GDM1 (cell line): ENCODE measurements at regions not wholly inside any gene's neighbourhood (a gene's known extent, or its start where the extent isn't known, plus 50 kb on each side); places are given as distances from the start of the nearest gene placed in this dataset.
"Not testable (repeated sequence)": the region's sequence is repeated elsewhere in the genome, so short reads cannot be mapped to it uniquely, and the experiment has no call there.

Experiments
- DNase-seq: peaks from one replicate; lab custom pipeline; 2025; lab: John Stamatoyannopoulos, UW

DNA sequence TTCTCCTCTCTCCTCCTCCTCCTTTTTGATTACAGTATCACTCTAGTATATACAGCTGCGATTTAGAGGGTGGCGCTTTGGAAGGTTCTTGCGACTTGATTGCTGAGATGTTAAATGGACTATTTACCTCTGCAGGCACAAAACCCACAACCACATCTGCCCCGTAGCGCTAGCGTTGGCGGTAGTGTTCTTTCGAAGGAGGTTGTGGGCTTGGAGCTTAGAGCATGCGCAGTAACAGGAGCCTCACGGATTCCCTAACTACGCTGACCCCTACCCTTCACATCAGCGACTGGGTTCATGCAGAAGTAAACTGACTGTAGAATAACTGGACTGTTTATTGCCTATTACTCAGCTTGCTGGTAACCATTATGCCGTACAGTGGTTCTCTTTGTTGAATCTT, 58.0 kb downstream of the CGGBP1 start:
- DNase-seq, result no peak

DNA sequence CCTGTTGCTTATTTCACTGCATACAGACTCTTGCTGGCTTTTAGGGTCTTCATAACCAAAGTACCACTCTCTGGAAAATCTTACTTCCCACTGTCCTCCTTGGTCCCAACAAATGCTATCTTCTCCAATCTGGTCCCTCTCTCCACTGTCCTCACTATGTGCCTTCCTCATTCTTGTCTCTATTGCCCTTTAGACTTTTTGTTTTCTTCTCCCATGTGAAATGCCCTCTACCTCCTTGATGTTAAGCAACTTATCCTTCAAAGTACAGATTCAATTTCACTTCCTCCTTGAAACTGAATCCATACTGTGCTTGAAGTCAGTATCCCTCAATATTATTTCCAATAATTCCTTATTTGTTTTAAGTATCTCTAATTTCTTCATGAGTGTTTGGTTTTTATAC, 60.8 kb downstream of the CGGBP1 start:
- no peak for DNase-seq

DNA sequence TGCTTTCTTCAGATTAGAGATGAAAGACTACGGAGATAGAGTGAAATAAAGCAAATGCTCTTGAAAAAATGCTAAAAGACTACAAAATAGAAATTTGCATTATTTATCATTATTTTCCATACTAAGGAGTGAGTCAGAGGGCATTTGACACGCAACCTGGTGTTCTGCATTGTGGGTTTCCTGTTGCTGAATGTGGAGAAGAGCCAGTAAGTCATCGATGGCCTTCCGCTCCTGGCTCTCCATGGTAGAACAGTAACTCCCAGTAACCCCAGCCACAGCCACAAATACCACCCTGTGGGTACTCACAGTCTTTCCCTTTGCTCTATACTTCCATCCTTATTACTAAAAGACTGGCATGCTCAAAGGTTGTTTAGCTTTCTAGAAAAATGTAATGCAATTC, 61.5 kb downstream of the CGGBP1 start:
- DNase-seq, result peak; percentile 80

DNA sequence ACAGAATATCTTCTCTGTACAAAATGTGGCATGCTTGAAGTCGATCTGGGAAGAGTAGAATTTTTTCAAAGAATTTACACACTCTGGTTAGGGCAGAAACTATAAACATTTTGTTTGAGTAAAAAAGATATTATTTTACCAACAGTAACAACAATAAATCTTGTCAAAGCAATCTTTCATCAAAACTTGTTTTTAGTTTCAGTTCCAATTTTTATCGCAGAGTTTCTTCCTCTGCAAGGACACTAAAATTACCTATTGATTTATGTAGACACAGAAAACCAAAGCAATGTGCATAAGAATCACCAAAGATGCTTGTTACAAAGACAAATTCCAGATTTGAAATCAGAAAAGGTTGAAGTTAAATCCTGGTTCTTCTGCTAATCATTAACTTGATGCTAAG, 61.9 kb downstream of the CGGBP1 start:
- DNase-seq, result no peak

DNA sequence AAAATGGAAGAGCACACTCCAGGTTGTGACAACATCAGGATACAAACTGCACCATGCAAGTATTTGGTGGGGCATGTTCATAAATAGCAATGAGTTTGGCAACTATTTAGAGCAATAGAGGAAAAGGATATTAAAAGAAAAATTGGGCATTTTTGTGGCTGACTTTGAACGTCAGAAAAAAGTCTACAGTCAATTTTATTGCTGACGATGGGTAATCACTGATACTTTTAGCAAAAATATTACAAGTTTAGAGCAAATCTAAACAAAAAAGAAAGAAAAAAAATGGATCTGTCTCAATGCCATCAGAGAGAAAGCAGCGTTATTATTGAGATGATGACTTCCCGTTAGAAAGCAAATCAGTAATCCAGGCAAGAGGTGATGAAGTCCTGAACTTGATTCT, 65.2 kb downstream of the CGGBP1 start:
- DNase-seq, result no peak

DNA sequence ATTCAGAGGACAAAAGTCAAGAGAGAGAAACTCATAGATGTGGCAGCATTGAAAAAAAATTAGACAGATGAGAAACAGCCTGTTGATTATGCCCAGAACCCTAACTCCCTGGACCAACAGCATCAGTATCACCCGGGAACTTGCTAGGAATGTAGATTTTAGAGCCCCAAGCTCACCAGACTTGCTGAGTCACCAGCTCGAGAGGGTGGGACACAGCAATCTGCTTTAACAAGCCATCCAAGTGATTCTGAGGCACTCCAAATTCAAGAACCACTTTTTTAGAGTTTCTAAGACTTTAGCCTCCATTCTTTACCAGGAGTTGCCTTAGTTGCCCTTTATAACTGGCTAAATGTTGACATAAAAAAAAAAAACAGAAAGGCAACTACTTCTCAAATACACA, 70.9 kb downstream of the CGGBP1 start:
- no peak for DNase-seq

DNA sequence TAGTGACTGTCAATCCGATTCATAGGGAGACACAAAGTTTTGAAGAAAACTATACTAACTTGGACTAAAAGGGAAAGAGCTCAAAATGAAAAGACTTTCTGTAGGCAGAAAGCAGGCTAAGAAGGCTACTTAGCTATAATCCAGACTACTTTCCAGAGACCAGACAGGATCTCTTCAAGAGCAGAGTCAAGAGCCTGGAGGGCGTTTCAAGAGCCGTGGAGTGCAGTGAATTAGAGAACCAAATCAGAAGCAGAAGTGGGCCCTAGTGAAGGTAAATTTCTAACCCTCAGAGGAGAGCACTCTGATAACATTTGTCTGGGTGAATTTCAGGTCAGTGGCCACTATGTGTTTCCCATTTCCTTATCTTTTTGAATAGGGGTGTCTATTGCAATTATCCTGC, 76.4 kb downstream of the CGGBP1 start:
- DNase-seq, result no peak

DNA sequence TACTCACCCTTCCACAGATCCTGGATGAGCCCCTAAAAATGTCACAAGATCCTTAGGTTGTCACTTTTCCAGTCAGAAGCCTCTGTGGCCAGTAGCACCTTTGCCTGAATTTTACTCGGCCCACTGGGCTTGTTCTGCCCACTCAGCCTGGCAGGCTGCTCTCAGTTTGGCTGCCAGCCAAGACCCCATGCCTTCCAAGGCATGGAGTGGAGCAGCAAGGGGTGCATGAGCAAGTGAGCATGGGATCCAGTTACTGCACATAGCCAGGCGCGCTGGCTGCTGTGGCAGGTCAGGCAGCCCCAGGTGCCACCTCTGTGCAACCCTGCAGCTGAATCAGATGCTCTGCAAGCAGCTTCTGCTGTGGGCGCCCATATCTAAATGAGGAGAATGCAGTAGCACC, 79.3 kb downstream of the CGGBP1 start:
- DNase-seq, result no peak

DNA sequence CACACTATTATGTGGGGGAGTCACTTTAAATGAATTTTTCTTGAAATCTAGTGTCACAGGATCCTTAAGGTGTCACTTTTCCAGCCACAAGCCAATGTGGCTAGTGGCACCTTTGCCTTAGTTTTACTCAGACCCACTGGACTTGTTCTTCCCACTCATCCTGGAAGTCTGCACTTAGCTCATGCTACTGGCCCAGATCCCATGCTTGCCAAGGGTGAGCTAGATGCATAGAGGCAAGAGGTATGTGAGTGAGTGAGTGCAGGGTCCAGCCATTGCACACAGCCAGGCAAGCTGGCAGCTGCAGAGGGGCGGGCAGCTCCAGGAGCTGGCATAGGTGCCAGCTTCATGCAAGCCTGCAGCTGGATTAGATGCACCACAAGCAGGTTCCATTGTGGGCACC, 81.0 kb downstream of the CGGBP1 start:
- no peak for DNase-seq

DNA sequence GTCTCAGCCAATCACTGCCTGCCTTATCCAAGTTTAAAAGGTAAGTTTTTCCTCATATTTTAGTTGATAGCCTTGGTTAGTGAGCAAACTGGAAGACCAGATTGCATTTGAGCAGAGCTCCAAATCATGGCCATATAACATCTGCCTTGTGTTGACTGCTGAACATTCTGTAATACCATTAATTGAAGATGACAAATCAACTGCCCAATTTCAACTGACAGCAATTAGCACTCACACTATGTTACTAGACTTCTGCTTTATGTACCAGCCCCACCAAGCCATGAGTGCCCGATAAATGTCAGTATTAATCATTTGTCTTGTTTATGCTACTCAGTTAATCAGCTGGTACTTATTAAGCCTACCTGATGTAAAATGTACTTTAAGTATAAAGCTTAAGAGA, 83.1 kb downstream of the CGGBP1 start:
- no peak for DNase-seq

DNA sequence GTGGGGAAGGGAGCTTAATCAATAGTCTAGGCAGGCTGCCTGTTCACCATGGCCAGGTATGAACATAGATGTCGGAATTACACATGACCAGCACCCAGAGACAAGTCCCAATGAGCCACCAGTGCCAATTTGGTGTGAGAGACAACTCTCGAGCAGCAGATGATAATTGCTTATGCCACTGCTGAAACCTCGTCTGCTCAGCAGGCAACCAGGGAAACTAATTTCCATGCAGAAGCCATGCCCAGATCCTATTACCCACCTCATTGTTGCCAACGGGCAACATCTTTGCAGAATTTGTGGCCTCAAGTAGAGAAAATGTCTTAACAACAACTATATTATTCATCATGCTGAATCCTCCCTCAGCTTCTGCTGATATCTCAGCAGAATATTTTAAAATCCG, 84.9 kb downstream of the CGGBP1 start:
- no peak for DNase-seq

DNA sequence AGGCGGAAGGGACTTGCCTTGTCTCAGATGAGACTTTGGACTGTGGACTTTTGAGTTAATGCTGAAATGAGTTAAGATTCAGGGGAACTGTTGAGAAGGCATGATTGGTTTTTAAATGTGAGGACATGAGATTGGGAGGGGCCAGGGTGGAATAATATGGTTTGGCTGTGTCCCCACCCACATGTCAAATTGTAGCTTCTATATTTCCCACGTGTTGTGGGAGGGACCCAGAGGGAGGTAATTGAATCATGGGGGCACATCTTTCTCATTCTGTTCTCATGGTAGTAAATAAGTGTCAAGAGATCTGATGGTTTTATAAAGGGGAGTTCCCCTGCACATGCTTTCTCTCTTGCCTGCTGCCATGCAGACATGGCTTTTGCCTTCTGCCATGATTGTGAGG, 89.2 kb downstream of the CGGBP1 start:
- DNase-seq, result no peak

DNA sequence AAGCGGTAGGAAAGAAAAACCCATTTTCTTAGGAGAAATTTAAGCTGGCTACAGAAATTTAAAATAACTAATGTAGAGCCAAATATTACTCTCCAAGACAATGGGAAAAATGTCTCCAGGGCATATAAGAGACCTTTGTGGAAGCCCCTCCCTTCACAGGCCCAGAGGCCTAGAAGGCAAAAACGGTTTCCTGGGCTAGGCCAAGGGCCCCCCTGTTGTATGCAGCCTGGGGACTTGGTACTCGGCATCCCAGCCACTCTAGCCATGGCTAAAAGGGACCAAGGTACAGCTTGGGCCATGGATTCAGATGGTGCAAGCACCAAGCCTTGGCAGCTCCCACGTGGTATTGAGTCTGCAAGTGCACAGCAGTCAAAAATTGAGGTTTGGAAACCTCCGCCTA, 90.1 kb downstream of the CGGBP1 start:
- DNase-seq, result no peak

DNA sequence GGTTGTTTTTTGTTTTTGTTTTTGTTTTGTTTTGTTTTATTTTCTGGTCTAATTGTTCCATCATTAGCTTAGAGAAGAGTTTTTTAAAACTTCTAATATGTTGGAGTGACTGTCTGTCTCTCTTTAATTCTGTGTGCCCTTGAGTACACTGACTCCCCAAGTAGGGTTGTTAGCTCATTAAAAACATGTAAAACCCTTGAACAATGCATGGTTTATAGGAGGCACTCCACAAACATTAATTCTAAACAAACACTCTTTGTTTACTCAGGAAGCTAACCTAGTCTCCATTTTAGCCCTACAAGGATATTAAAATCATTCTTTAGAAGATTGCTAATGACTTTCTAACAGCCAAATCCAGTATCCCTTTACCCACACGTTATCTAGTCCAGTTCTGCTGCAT, 100.5 kb downstream of the CGGBP1 start:
- no peak for DNase-seq

DNA sequence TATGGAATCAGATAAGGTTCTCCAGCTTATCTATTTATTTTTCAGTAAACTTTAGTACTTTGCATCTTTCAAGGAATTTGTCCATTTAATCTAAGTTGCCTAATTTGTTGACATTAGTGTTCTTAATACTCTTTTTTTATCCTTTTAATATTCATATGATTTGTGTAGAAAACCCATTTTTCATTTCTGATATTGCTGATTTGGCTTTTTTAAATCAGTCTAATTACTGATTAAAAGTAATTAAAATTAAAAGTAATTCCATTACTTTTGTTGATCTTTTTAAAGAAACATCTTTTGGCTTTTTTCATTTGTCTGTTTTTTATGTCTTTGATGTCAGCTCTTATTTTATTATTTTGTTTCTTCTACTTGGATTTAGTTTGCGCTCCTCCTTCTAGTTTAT, 101.2 kb downstream of the CGGBP1 start:
- no peak for DNase-seq

DNA sequence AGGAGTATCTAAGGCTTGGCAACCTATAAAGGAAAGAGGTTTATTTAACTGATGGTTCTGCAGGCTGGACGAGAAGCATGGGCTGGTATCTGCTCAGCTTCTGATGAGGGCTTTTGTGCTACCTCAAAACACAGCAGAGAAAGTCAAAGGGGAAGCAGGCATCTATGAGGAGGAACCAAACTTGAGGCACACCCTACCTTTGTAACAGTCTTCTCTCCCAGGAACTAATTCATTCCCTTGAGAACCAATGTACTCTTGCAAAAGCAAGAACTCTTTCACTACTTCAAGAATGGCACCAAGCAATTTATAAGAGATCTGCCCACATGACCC, 109.0 kb downstream of the CGGBP1 start:
- DNase-seq, result no peak

DNA sequence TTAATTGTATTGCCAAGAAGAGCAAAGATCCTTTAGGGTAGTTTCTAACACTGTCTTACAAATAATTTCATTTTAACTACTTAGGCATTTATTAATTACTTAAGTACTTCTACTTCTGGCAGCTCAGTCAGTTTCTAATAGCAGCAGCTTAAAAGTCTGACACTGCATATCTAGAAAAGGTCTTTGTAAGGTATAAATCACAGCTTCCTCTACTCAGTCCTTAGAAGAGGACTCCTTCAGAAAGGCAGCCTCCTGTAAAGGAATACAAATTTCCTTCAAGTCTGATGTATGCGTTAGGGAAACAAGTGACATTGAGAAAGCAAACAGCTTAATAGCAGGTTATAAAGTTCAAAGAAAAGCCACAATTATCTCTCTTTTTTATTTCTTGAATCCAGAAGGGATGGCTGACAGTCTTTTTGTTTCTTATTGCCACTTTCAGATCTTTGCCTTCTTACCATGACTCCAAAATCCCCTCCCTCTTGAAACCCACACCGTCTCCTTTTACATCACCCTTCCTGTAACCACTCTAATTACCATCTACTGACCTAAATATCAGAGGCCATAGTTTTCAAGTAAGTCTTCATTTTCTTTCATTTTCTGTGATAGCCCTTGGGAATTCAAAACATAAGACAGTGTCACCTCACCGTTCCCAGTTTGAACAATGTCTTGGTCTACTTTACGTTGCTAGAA, 109.5 kb downstream of the CGGBP1 start:
- no peak for DNase-seq

DNA sequence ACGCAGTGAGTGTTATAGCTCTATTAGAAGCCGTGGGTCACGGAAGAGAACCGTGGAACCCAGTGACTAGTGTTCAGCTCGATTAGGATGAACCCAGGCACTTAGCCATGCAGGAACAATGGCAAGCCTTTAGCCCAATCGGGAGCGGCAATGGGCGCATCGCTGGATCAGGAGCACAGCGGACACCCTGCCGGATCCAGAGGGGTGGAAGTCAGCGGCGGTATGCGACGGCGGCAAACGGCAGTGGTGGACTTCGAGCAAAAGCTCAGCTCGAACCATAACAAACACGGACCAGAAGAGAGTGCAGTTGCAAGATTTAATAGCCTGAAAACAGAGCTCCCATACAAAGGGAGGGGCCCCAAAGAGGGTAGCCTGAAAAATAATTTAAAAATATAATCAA, 112.8 kb downstream of the CGGBP1 start:
- DNase-seq, result not testable (repeated sequence)

DNA sequence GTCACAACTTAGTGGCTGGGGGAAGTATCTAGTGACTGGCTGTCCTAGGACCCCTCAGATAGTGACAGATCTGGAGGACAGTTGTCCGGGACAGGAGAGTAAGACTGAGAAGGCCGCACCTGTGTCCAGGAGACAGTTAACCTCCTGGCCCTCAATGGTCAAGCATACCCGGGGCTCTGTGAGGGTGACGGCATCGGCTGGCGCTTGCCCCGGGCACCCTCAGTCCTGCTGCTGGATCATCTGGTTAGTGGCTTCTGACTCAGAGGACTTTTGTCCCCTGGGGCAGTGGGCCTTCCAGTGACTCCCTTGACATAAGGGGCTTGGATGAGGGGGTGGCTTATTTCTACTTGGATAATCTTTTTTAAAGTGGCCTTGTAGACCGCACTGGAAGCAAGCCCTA, 116.5 kb downstream of the CGGBP1 start:
- DNase-seq, result not testable (repeated sequence)

DNA sequence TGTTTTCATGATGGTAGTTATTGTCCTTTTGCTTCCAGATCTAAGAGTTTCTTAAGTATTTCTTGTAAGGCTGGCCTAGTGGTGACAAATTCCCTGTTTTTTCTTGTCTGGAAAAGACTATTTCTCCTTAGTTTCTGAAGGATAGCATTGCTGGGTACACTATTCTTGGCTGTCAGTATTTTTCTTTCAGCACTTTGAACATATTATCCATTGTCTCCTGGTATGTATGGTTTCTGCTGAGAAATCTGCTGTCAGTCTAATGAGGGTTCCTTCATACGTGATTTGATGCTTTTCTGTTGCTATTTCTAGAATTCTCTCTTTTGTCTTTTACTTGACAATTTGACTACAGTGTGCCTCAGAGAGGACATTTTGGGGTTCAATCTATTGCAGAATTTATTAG, 134.3 kb downstream of the CGGBP1 start:
- no peak for DNase-seq

DNA sequence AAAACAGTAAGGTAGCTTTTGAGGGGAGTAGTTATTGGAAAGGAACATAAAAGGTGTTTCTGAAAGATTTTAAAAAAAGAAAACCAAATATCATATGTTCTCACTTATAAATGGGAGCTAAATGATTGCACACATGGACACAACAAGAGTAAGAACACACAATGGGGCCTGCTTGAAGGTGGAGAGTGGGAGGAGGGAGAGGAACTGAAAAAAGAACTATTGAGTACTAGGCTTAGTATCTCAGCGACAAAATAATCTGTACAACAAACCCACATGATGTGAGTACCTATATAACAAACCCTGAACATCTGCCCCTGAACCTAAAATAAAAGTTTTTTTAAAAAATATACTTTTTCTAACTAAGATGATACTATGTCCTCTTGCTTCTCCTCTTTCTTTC, 138.3 kb downstream of the CGGBP1 start:
- DNase-seq, result no peak

DNA sequence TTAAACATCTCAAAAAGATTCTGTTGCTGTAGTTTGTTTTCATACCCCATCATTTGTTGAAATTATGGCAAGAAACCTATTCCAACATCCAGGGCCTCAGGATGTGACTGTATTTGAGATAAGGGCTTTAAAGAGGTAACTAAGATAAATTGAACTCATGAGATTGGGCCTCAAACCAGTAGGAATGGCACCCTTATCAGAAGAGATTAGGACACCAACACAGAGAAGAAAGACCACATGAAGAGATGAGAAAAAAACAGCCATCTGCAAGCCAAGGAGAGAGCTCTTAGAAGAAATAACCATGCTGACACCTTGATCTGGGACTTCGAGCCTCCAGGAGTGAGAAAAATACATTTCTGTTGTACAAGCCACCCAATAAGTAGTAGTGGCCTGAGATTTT, 157.7 kb downstream of the CGGBP1 start:
- no peak for DNase-seq

DNA sequence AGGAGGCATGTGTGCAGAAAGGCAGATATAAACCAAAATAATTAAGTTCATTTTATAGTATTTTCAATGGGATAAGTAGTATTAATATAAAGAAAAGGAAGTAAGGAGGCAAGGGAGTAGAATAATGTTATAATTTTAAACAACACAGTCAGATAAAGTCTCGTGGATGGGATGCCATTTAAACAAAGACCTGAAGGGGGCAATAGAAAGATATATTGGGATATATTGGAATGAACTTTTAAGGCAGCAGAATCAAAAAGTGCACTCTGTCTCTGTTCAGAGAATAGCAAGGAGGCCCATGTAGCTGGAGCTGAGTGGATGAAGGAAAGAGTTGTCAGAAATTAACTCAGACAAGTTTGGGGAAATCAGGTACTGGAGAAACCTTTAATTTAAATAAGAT, 158.7 kb downstream of the CGGBP1 start:
- no peak for DNase-seq

DNA sequence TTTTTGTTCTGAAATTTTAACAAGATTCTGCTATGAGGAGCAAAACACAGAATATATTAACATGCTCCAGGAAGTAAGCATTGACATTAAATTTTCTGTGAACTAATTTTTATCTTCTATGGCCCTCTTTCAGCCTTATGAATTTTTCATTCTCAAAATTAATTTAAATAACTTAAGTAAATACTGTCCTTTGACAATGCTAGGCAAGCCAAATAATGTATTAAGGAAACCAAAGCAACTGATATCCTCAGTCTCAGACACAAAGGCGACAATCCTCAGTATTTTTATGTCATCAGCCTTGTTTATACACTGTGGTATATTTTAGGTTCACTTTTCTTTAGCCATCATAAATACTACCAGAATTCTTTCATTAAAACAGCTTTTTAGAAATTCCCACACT, 159.8 kb downstream of the CGGBP1 start:
- DNase-seq, result no peak

DNA sequence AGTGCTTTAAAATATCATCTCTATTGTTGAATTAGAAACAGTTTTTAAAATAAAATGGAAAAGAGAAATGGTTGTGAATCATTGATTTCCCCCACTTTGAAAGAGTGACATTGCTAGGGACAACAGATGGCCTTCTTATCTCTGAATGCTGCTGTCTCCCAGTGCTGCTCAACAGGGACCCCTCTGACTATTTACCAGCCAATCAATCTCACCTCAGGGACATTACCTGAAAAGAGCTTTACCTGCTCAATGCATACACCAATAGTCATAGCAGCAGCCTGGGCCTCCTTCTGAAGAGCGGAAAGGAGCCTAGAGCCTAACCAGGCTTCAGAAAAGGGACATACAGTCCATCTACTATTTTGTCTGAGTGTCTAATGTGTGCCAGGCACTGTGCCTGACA, 162.8 kb downstream of the CGGBP1 start:
- DNase-seq, result no peak
